Neural progenitor cell (in vitro differentiated cells): ENCODE measurements at regions not wholly inside any gene's neighbourhood (a gene's known extent, or its start where the extent isn't known, plus 50 kb on each side); places are given as distances from the start of the nearest gene placed in this dataset.

Experiments used
- DNase-seq: peaks from one replicate; pipeline ENCODE4 v3.0.0-alpha.2; 2016; ENCODE audit warnings: low spot score
- H2AFZ ChIP-seq: fragments of 200-600 bp; sonication (generic); replicated peaks from 2 replicates; pipeline ENCODE4 v1.6.1; 2016; ENCODE audit warnings: antibody characterized with exemption
- H3F3A ChIP-seq: fragments of 200-600 bp; sonication (generic); 2 replicates; pipeline ENCODE4 v1.6.1; 2016; ENCODE audit warnings: antibody characterized with exemption, low read depth
- H3K27ac ChIP-seq: fragments of 200-600 bp; sonication (generic); 2 replicates; pipeline ENCODE4 v1.5.1; 2016; ENCODE audit warnings: mild to moderate bottlenecking
- H3K27me3 ChIP-seq: fragments of 200-600 bp; sonication (generic); 2 replicates; pipeline ENCODE4 v1.6.1; 2016; ENCODE audit warnings: mild to moderate bottlenecking, moderate library complexity
- H3K36me3 ChIP-seq: fragments of 200-600 bp; sonication (generic); 2 replicates; pipeline ENCODE4 v1.5.1; 2016
- H3K4me1 ChIP-seq: fragments of 200-600 bp; sonication (generic); 2 replicates; pipeline ENCODE4 v1.6.1; 2016; ENCODE audit warnings: mixed run types
- H3K4me2 ChIP-seq: fragments of 200-600 bp; sonication (generic); 2 replicates; pipeline ENCODE4 v1.6.1; 2016
- H3K4me3 ChIP-seq: fragments of 200-600 bp; sonication (generic); 2 replicates; pipeline ENCODE4 v1.5.1; 2016
- H3K79me2 ChIP-seq: fragments of 200-600 bp; sonication (generic); 2 replicates; pipeline ENCODE4 v1.6.1; 2016; ENCODE audit warnings: low read depth
- H3K9ac ChIP-seq: fragments of 200-600 bp; sonication (generic); 2 replicates; pipeline ENCODE4 v1.6.1; 2016
- H3K9me3 ChIP-seq: fragments of 200-600 bp; sonication (generic); 2 replicates; pipeline ENCODE4 v1.5.1; 2016; ENCODE audit warnings: low read depth
- H4K20me1 ChIP-seq: fragments of 200-600 bp; sonication (generic); 2 replicates; pipeline ENCODE4 v1.6.1; 2016; ENCODE audit warnings: low read depth
- H3K27ac Mint-ChIP-seq: 3 replicates; pipeline ENCODE4 v1.8.0; 2021; ENCODE audit warnings: mixed read lengths
- H3K27me3 Mint-ChIP-seq: 2 replicates; pipeline ENCODE4 v1.8.0; 2022; ENCODE audit warnings: low read depth, mild to moderate bottlenecking, inconsistent platforms, moderate library complexity, mixed read lengths; ENCODE audit not compliant: insufficient read depth
- H3K36me3 Mint-ChIP-seq: 3 replicates; pipeline ENCODE4 v1.8.0; 2021; ENCODE audit warnings: mixed read lengths
- H3K4me1 Mint-ChIP-seq: 3 replicates; pipeline ENCODE4 v1.8.0; 2021; ENCODE audit warnings: mixed read lengths
- H3K4me3 Mint-ChIP-seq: 3 replicates; pipeline ENCODE4 v1.8.0; 2021; ENCODE audit warnings: mild to moderate bottlenecking, moderate library complexity, mixed read lengths
- H3K9me3 Mint-ChIP-seq: 3 replicates; pipeline ENCODE4 v1.8.0; 2020; ENCODE audit warnings: mixed read lengths
- CTCF ChIP-seq: fragments of 200-600 bp; sonication (generic); IDR thresholded peaks from 2 replicates; pipeline ENCODE4 v1.5.1; 2017; ENCODE audit warnings: antibody characterized with exemption, mild to moderate bottlenecking
- EZH2 ChIP-seq: fragments of 200-600 bp; sonication (generic); IDR thresholded peaks from 2 replicates; pipeline ENCODE4 v1.6.1; 2017; ENCODE audit warnings: antibody characterized with exemption, mild to moderate bottlenecking, moderate library complexity
- EZH2phosphoT487 ChIP-seq: fragments of 200-600 bp; sonication (generic); IDR thresholded peaks from 2 replicates; pipeline ENCODE4 v1.6.1; 2017; ENCODE audit warnings: antibody characterized with exemption

DNA sequence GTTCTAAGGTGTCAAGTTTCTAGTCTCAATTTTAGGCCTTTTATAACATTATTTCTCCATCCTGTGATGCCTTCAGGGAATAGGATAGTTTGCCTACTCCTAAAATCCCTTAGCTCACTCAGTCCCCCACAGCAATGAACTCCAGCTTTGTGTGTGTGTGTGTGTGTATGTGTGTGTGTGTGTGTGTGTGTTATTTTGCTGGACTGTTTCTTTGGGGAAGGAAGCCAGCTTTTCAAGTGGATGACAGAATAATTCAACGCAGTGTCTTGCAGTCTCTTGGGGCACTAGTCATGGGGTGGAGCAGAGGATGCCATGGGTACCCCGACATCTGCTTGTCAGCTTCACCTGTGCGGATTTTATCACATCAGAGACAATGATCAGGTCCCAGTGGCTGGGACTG, 262.8 kb upstream of the DAPK1 start:
- Mint-ChIP-seq H3K4me1 (no peaks in the 10 kb centered on the region), H3K4me3 (no peak overlapping the region), H3K36me3 (no peaks in the 10 kb centered on the region), H3K27me3 (no peaks in the 10 kb centered on the region), H3K9me3 (peaks cover 11% of the 10 kb centered on the region), H3K27ac (no peak overlapping the region)
- Histone ChIP-seq H3K4me2 (no peak overlapping the region), H3K9me3 (no peaks in the 10 kb centered on the region), H3K27ac (no peak overlapping the region), H2AFZ (no peak overlapping the region), H3K27me3 (no peaks in the 10 kb centered on the region), H3K4me1 (no peaks in the 10 kb centered on the region), H3F3A (no peaks in the 10 kb centered on the region), H3K79me2 (no peaks in the 10 kb centered on the region), H4K20me1 (no peaks in the 10 kb centered on the region), H3K4me3 (no peak overlapping the region), H3K36me3 (no peaks in the 10 kb centered on the region), H3K9ac (no peak overlapping the region)
- no peak for TF ChIP-seq EZH2
- no peak for TF ChIP-seq CTCF
- TF ChIP-seq EZH2phosphoT487: no peak
- DNase-seq: no peak

GRCh38 chr9:87236546-87236945, 261.1 kb upstream of the DAPK1 start:
- peaks cover 7% of the 10 kb centered on the region for H3K9me3 Mint-ChIP-seq

GRCh38 chr9:87237336-87237735, 260.3 kb upstream of the DAPK1 start:
- no peak for DNase-seq
- peaks cover 1% of the 10 kb centered on the region for H3K9me3 Mint-ChIP-seq
- no peaks in the 10 kb centered on the region for H3K4me1 Mint-ChIP-seq
- no peaks in the 10 kb centered on the region for H3K36me3 ChIP-seq
- H3K9me3 ChIP-seq: no peaks in the 10 kb centered on the region
- H3K27ac ChIP-seq: no peak overlapping the region
- H3K79me2 ChIP-seq: no peaks in the 10 kb centered on the region
- H3K27me3 Mint-ChIP-seq: no peaks in the 10 kb centered on the region
- H2AFZ ChIP-seq: no peak overlapping the region
- H3K27ac Mint-ChIP-seq: no peak overlapping the region
- H3K4me1 ChIP-seq: no peaks in the 10 kb centered on the region
- H3K27me3 ChIP-seq: no peaks in the 10 kb centered on the region
- no peak overlapping the region for H3K4me3 Mint-ChIP-seq
- H3K4me2 ChIP-seq: no peak overlapping the region
- H4K20me1 ChIP-seq: no peaks in the 10 kb centered on the region
- no peak overlapping the region for H3K4me3 ChIP-seq
- TF ChIP-seq EZH2phosphoT487 (no peak), CTCF (no peak), EZH2 (no peak)
- no peaks in the 10 kb centered on the region for H3F3A ChIP-seq
- no peaks in the 10 kb centered on the region for H3K36me3 Mint-ChIP-seq
- H3K9ac ChIP-seq: no peak overlapping the region

More at GRCh38 chr9:87236546-87236945, 261.1 kb upstream of the DAPK1 start:
- H3K9me3 ChIP-seq: no peaks in the 10 kb centered on the region
- no peaks in the 10 kb centered on the region for H4K20me1 ChIP-seq
- Mint-ChIP-seq H3K27ac (no peak overlapping the region), H3K36me3 (no peaks in the 10 kb centered on the region), H3K4me3 (no peak overlapping the region), H3K4me1 (no peaks in the 10 kb centered on the region), H3K27me3 (no peaks in the 10 kb centered on the region)
- H3K79me2 ChIP-seq: no peaks in the 10 kb centered on the region
- no peak for DNase-seq
- H3K4me2 ChIP-seq: no peak overlapping the region
- no peak overlapping the region for H2AFZ ChIP-seq
- H3K27me3 ChIP-seq: no peaks in the 10 kb centered on the region
- no peak overlapping the region for H3K4me3 ChIP-seq
- H3K36me3 ChIP-seq: no peaks in the 10 kb centered on the region
- H3K4me1 ChIP-seq: no peaks in the 10 kb centered on the region
- no peak overlapping the region for H3K9ac ChIP-seq
- TF ChIP-seq EZH2 (no peak), EZH2phosphoT487 (no peak), CTCF (no peak)
- no peak overlapping the region for H3K27ac ChIP-seq
- H3F3A ChIP-seq: no peaks in the 10 kb centered on the region

- DNase-seq: no peak
- TF ChIP-seq EZH2: no peak
- TF ChIP-seq EZH2phosphoT487: no peak
- no peak for TF ChIP-seq CTCF
- Mint-ChIP-seq H3K36me3 (no peaks in the 10 kb centered on the region), H3K27me3 (no peaks in the 10 kb centered on the region), H3K4me3 (no peak overlapping the region), H3K27ac (no peak overlapping the region), H3K9me3 (no peaks in the 10 kb centered on the region), H3K4me1 (no peaks in the 10 kb centered on the region)
- H2AFZ ChIP-seq: no peak overlapping the region
- no peaks in the 10 kb centered on the region for H3K4me1 ChIP-seq
- H3K27me3 ChIP-seq: no peaks in the 10 kb centered on the region
- no peak overlapping the region for H3K4me3 ChIP-seq
- H3K79me2 ChIP-seq: no peaks in the 10 kb centered on the region
- no peaks in the 10 kb centered on the region for H4K20me1 ChIP-seq
- no peaks in the 10 kb centered on the region for H3F3A ChIP-seq
- no peak overlapping the region for H3K4me2 ChIP-seq
- no peaks in the 10 kb centered on the region for H3K36me3 ChIP-seq
- no peaks in the 10 kb centered on the region for H3K9me3 ChIP-seq
- H3K9ac ChIP-seq: no peak overlapping the region
- no peak overlapping the region for H3K27ac ChIP-seq
These were observed 259.1 kb upstream of the DAPK1 start for GRCh38 chr9:87238545-87238944.
